Vagina (tissue), 2 donors: ENCODE measurements at regions not wholly inside any gene's neighbourhood (a gene's known extent, or its start where the extent isn't known, plus 50 kb on each side); places are given as distances from the start of the nearest gene placed in this dataset.
"Not testable (repeated sequence)": the region's sequence is repeated elsewhere in the genome, so short reads cannot be mapped to it uniquely, and the experiment has no call there.

Experiments used
- CTCF ChIP-seq, 3 experiments: fragments of 450-650 bp in 2 of 3; fragments of 200-600 bp in 1 of 3; sonication (generic) in 1 of 3; IDR thresholded peaks; one replicate each; pipeline ENCODE4 v1.5.1; 2017 to 2019; ENCODE audit warnings: antibody characterized with exemption in 3 of 3, mild to moderate bottlenecking in 2 of 3, moderate library complexity in 2 of 3
- POLR2A ChIP-seq, 2 donors: fragments of 450-650 bp; IDR thresholded peaks; one replicate each; pipeline ENCODE4 v1.6.1; 2017; ENCODE audit warnings: antibody characterized with exemption in 2 of 2, mild to moderate bottlenecking in 2 of 2, moderate library complexity in 2 of 2
- POLR2AphosphoS5 ChIP-seq, 2 donors: sonication (generic); formaldehyde crosslinking; IDR thresholded peaks; one replicate each; pipeline ENCODE4 v1.9.0; 2017; ENCODE audit warnings: antibody characterized with exemption in 2 of 2, mild to moderate bottlenecking in 2 of 2, low read depth in 1 of 2; ENCODE audit not compliant: insufficient read depth in 1 of 2

GRCh38 chr1:143862722-143863121 is 109.1 kb downstream of the FAM72C start:
- not testable (repeated sequence) for TF ChIP-seq CTCF (IDR thresholded peaks at IDR 0.05); POLR2AphosphoS5 (IDR thresholded peaks at IDR 0.05; ENCODE audit: insufficient read depth in 1 of 2, low read depth in 1 of 2); POLR2A (IDR thresholded peaks at IDR 0.05)
